OCI-LY3 (cell line): ENCODE measurements at regions not wholly inside any gene's neighbourhood (a gene's known extent, or its start where the extent isn't known, plus 50 kb on each side); places are given as distances from the start of the nearest gene placed in this dataset.

ENCODE experiments used
- H2AFZ ChIP-seq: fragments of 200-600, 300-600 bp; shearing (Covaris generic); 2 replicates; pipeline ENCODE4 v1.6.0; 2014; ENCODE audit warnings: antibody characterized with exemption, low read depth, low read length
- H3K27ac ChIP-seq: fragments of 200-600, 300-600 bp; sonication (generic); 2 replicates; pipeline ENCODE4 v1.5.1; 2014; ENCODE audit warnings: mild to moderate bottlenecking, low read length, moderate library complexity, mixed read lengths
- H3K27me3 ChIP-seq: fragments of 200-600, 300-600 bp; sonication (generic); 2 replicates; pipeline ENCODE4 v1.6.1; 2014; ENCODE audit warnings: low read depth, low read length, mixed read lengths
- H3K36me3 ChIP-seq: fragments of 200-600, 300-600 bp; sonication (generic); replicated peaks from 2 replicates; pipeline ENCODE3; 2014; ENCODE audit warnings: low read depth, low read length, mixed read lengths
- H3K4me1 ChIP-seq: fragments of 300-600, 200-600 bp; sonication (generic); 2 replicates; pipeline ENCODE4 v1.6.1; 2014; ENCODE audit warnings: low read length, mixed read lengths
- H3K4me2 ChIP-seq: fragments of 200-600, 300-600 bp; sonication (generic); 2 replicates; pipeline ENCODE4 v1.6.1; 2014; ENCODE audit warnings: low read length, mixed read lengths
- H3K4me3 ChIP-seq: fragments of 300-600, 200-600 bp; sonication (generic); 2 replicates; pipeline ENCODE4 v1.5.1; 2014; ENCODE audit warnings: antibody characterized with exemption, mild to moderate bottlenecking, low read length, moderate library complexity
- H3K79me2 ChIP-seq: fragments of 300-600, 200-600 bp; shearing (Covaris generic); 2 replicates; pipeline ENCODE4 v1.6.1; 2014; ENCODE audit warnings: mild to moderate bottlenecking, low read length, mixed read lengths
- H3K9ac ChIP-seq: fragments of 300-600, 200-600 bp; shearing (Covaris generic); 2 replicates; pipeline ENCODE4 v1.6.0; 2014; ENCODE audit warnings: mild to moderate bottlenecking, low read length, moderate library complexity
- H3K9me3 ChIP-seq: fragments of 200-600, 300-600 bp; shearing (Covaris generic); 2 replicates; pipeline ENCODE4 v1.6.1; 2014; ENCODE audit warnings: low read length, mixed read lengths; ENCODE audit not compliant: insufficient read depth
- H4K20me1 ChIP-seq: fragments of 200-600, 300-600 bp; sonication (generic); 2 replicates; pipeline ENCODE4 v1.6.1; 2016; ENCODE audit warnings: low read length, mixed read lengths; ENCODE audit not compliant: insufficient read depth
- CTCF ChIP-seq: fragments of 200-600, 300-600 bp; sonication (generic); IDR thresholded peaks from 2 replicates; pipeline ENCODE4 v1.5.1; 2014; ENCODE audit warnings: antibody characterized with exemption, low read length, low read depth
- EZH2phosphoT487 ChIP-seq: fragments of 200-600 bp; shearing (Covaris generic); IDR thresholded peaks from 2 replicates; pipeline ENCODE4 v1.6.1; 2018; ENCODE audit warnings: antibody characterized with exemption, mixed run types, low read depth

- H2AFZ ChIP-seq, result no peak overlapping the region
- no peaks in the 10 kb centered on the region for H4K20me1 ChIP-seq
- H3K79me2 ChIP-seq, result no peaks in the 10 kb centered on the region
- TF ChIP-seq EZH2phosphoT487 (no peak), CTCF (no peak)
- no peak overlapping the region for H3K9ac ChIP-seq
- H3K4me1 ChIP-seq, result no peaks in the 10 kb centered on the region
- no peak overlapping the region for H3K27ac ChIP-seq
- H3K4me2 ChIP-seq, result no peak overlapping the region
- H3K27me3 ChIP-seq, result no peaks in the 10 kb centered on the region
- H3K36me3 ChIP-seq, result no peaks in the 10 kb centered on the region
- no peak overlapping the region for H3K4me3 ChIP-seq
- no peaks in the 10 kb centered on the region for H3K9me3 ChIP-seq
Measured at GRCh38 chr4:104163820-104164219, 330.9 kb downstream of the CXXC4 start.

- Histone ChIP-seq H3K4me1 (no peaks in the 10 kb centered on the region), H4K20me1 (no peaks in the 10 kb centered on the region), H3K9me3 (no peaks in the 10 kb centered on the region), H3K79me2 (no peaks in the 10 kb centered on the region), H3K9ac (no peak overlapping the region), H3K4me2 (no peak overlapping the region), H3K27ac (no peak overlapping the region), H2AFZ (no peak overlapping the region), H3K27me3 (no peaks in the 10 kb centered on the region), H3K36me3 (no peaks in the 10 kb centered on the region), H3K4me3 (no peak overlapping the region)
- TF ChIP-seq CTCF (no peak), EZH2phosphoT487 (no peak)
Measured at GRCh38 chr4:104146048-104146447, 348.6 kb downstream of the CXXC4 start.

- Histone ChIP-seq H3K4me2 (no peak overlapping the region), H3K9ac (no peak overlapping the region), H3K27me3 (no peaks in the 10 kb centered on the region), H2AFZ (no peak overlapping the region), H3K79me2 (no peaks in the 10 kb centered on the region), H3K27ac (no peak overlapping the region), H3K9me3 (no peaks in the 10 kb centered on the region), H4K20me1 (no peaks in the 10 kb centered on the region), H3K4me1 (no peaks in the 10 kb centered on the region), H3K4me3 (no peak overlapping the region), H3K36me3 (no peaks in the 10 kb centered on the region)
- TF ChIP-seq CTCF, result no peak
- TF ChIP-seq EZH2phosphoT487, result no peak
Measured at GRCh38 chr4:104138116-104138515, 356.6 kb downstream of the CXXC4 start.

GRCh38 chr4:104129243-104129642, 365.5 kb downstream of the CXXC4 start:
- H3K4me3 ChIP-seq, result no peak overlapping the region
- H3K4me1 ChIP-seq, result no peaks in the 10 kb centered on the region
- no peaks in the 10 kb centered on the region for H4K20me1 ChIP-seq
- no peak overlapping the region for H3K9ac ChIP-seq
- H3K27ac ChIP-seq, result no peak overlapping the region
- H3K9me3 ChIP-seq, result no peaks in the 10 kb centered on the region
- no peak for TF ChIP-seq CTCF
- no peak for TF ChIP-seq EZH2phosphoT487
- no peaks in the 10 kb centered on the region for H3K27me3 ChIP-seq
- no peak overlapping the region for H2AFZ ChIP-seq
- H3K79me2 ChIP-seq, result no peaks in the 10 kb centered on the region
- H3K4me2 ChIP-seq, result no peak overlapping the region
- H3K36me3 ChIP-seq, result no peaks in the 10 kb centered on the region
